T-helper 2 cell (primary cell): ENCODE measurements at regions not wholly inside any gene's neighbourhood (a gene's known extent, or its start where the extent isn't known, plus 50 kb on each side); places are given as distances from the start of the nearest gene placed in this dataset.
"Not testable (repeated sequence)": the region's sequence is repeated elsewhere in the genome, so short reads cannot be mapped to it uniquely, and the experiment has no call there.

Experiments
- DNase-seq, 5 experiments: peaks; one replicate each; pipeline versions ENCODE4 v3.0.0 to v3.0.0-alpha.2; 2012 to 2022

GRCh38 chr4:81620442-81620841 is 148.7 kb upstream of the RASGEF1B start:
- no peak for DNase-seq

GRCh38 chr4:81617545-81617944 is 145.8 kb upstream of the RASGEF1B start:
- DNase-seq: no peak

GRCh38 chr4:81611221-81611620 is 139.5 kb upstream of the RASGEF1B start:
- DNase-seq: no peak

- no peak for DNase-seq
These were observed 138.1 kb upstream of the RASGEF1B start for GRCh38 chr4:81609844-81610243.

GRCh38 chr4:81607950-81608349 is 136.2 kb upstream of the RASGEF1B start:
- DNase-seq: no peak

- no peak for DNase-seq
These were observed 135.2 kb upstream of the RASGEF1B start for GRCh38 chr4:81606801-81607501.

DNA sequence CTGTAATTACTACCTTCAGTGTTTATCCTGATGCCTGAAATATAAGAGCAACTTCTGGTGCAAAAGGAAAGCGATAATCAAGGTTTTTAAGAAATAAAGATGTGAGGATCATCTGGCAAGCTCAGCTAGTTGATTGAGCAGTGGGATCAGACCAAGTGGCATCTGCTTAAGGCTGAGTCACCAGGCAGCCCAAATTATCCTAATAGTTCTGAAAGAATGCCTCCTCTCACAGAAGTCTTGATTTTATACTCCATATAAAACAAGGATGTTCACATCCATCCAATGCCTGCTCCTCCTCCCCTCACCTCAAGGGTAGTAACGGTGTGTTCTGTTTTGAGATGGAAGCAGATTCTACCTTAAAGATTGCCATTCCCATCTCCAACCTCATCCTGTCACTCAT is 134.5 kb upstream of the RASGEF1B start:
- DNase-seq: no peak

GRCh38 chr4:81605271-81605670 is 133.6 kb upstream of the RASGEF1B start:
- DNase-seq: no peak

- DNase-seq: no peak
These were observed 133.0 kb upstream of the RASGEF1B start for GRCh38 chr4:81604683-81605218.

DNA sequence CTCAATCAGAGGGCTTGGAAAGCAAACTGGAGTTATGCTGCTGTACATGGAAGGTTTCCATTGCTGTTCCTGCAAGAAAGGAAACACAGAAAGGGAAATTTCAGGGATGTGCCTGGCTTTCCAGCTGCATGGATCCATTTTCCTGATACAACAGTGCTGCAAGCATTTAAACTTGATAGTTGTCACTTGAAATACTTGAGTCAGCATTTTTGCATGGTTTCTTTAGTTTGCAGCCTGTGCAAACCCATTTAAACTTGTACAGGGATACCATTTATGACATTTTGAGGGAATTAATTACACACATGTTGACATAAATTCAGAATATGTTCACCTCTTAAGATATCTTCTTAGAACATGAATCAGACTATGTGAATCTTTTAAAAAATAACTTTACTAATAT is 131.1 kb upstream of the RASGEF1B start:
- no peak for DNase-seq

DNA sequence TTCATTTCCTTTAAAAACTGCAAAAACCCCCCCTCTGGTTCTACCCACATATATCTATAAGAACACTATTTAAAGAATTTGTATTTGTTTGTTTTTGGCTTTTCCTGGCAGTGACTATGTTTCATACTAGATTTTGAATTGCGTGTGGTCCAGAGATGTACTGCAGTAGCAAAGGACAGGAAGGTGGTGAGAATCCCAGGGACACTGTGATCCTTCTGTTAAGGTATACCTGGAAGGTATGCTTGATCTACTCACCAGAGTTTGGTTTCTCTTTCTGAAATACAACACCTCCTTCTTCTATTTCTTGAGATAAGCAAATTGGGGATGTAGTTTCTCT is 129.6 kb upstream of the RASGEF1B start:
- no peak for DNase-seq

DNA sequence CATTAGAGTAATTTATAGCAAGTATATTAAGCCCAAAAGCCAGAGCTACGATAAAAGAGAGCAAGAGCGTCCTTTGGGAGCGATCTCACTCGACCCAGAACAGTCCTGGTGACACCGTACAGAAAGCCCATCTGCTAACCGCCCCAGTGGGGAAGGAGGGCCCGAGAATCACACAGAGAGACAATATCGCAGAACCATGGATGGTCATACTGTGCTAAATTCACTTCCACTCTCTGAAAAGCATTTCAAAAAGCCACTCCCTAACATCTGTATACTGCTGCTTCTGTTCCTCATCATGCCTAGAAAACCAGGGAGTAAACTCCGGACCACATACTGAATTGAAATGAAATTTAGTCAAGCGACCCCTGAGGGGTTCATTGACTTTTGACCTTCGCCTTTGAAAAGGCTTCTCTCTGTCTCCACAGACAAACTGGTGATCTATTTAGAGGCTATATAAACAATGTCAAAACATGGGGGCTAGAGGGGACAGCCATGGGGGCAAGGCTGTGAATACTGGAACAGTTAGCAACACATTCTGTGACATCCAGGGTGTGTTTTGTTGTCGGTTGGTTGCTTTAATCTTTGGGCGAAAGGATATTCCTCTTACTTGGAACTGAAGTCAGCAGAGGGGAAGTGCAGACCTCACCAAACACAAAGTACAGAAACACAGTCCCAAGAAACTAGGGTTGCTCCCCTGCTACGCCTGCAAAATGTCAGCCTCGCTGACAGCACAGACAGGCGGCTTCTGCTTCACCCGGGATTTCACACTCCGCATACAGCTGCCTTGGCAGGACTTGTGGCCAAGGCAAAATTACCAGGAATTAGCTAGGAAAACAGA is 129.0 kb upstream of the RASGEF1B start:
- DNase-seq: no peak

- DNase-seq: no peak
These were observed 128.2 kb upstream of the RASGEF1B start for GRCh38 chr4:81599742-81600380.

- no peak for DNase-seq
These were observed 124.3 kb upstream of the RASGEF1B start for GRCh38 chr4:81595798-81596610.

GRCh38 chr4:81595287-81595686 is 123.6 kb upstream of the RASGEF1B start:
- DNase-seq: no peak

DNA sequence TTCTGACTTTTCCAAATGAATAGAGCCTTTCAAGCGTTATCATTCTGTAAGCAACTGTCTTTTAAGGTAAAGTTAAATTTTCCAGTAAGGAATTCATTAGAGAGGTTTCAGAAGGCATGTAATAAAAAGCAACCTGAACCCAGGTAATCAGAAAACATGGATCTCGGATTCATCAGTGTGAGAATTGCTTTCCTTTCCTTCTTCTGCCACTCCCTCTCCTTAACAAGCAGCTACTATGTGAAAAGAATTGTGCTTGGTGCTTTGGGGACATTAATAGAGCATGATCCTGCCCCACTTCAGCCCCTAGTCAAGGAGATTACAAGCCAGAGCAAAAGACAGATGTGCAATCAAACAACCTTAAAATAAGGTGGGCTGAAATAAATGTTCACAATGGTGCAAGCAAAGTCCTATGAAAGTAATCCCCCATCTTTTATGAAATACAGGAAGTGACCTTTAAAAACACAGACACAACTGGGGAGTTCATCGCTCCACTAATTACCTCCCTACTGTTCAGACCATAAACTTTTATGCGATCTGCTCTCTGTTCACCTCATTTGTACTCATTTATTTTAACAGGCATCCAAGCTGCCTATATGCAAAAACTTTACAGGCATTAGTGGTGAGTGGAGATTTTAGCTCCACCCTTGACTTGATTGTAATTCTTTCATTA is 122.9 kb upstream of the RASGEF1B start:
- DNase-seq: no peak

DNA sequence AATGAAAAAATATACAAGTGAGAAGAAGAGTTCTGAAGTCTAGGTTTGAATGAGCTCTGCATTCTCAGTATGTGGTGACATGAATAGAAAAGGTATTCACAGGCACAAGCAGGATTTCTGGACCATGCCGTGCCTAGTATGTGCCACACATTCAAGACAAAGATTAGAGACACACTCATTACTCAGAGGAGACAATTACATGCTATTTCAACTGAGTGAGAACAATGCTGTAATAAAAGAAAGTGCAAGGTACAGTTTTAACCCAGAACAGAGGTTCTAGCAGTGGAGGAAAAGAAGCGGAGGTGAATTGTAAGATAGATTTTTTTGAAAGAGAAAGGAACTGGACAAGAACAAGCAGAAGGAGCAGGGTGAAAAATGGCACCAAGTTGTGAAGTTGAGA is 121.0 kb upstream of the RASGEF1B start:
- no peak for DNase-seq

- no peak for DNase-seq
These were observed 118.9 kb upstream of the RASGEF1B start for GRCh38 chr4:81590596-81590995.

- no peak for DNase-seq
These were observed 117.6 kb upstream of the RASGEF1B start for GRCh38 chr4:81589262-81589661.

- no peak for DNase-seq
These were observed 115.0 kb upstream of the RASGEF1B start for GRCh38 chr4:81586706-81587105.

DNA sequence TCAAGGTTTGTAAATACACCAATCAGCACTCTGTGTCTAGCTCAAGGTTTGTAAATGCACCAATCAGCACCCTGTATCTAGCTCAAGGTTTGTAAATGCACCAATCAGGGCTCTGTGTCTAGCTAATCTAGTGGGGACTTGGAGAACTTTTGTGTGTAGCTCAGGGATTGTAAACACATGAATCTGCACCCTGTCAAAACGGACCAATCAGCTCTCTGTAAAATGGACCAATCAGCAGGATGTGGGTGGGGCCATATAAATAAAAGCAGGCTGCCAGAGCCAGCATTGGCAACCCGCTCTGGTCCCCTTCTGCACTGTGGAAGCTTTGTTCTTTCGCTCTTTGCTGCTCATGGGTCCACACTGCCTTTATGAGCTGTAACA is 109.3 kb upstream of the RASGEF1B start:
- not testable (repeated sequence) for DNase-seq

DNA sequence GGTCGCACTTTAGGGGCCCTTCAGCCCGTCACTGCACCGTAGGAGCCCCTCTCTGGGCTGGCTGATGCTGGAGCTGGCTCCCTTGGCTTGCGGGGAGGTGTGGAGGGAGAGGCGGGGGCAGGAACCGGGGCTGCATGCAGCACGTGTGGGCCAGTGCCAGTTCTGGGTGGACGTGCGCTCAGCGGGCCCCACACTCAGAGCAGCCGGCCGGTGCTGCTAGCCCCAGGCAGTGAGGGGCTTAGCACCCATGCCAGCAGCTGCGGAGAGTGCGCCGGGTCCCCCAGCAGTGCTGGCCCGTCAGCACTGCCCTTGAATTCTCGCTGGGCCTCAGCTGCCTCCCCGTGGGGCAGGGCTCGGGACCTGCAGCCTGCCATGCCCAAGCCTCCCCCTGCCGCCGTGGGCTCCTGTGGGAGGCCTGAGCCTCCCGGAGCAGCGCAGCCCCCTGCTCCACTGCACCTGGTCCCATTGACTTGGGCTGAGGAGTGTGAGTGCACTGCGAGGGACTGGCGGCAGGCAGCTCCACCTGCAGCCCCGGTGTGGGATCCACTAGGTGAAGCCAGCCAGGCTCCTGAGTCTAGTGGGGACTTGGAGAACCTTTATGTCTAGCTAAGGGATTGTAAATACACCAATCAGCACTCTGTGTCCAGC is 108.8 kb upstream of the RASGEF1B start:
- no peak for DNase-seq
